NCI-H510A (cell line): ENCODE measurements at regions not wholly inside any gene's neighbourhood (a gene's known extent, or its start where the extent isn't known, plus 50 kb on each side); places are given as distances from the start of the nearest gene placed in this dataset.
A peak's percentile ranks its signal among the peaks of the same experiment; 100 is the strongest.

ENCODE experiments used
- DNase-seq: peaks from one replicate; lab custom pipeline; 2025; lab: John Stamatoyannopoulos, UW

DNA sequence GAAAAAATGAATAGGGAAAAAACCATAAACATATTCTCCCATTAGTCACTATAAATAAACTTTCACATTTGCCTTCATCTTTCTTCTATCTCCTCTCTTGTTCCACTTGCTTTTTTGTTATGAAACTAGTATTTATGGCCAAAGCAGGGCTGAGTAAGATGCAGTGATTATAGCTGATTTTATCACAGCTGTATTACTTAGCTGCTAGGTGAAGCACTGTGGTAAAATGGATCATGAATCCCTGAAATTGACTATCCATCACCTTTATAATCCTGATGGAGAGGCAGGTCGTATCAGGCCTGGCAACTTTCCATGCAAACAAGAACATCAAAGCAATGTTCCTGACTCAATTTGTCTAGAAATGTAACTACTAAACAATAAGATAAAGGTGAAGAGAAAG lies 471.6 kb downstream of the TUSC7 start:
- DNase-seq = no peak

DNA sequence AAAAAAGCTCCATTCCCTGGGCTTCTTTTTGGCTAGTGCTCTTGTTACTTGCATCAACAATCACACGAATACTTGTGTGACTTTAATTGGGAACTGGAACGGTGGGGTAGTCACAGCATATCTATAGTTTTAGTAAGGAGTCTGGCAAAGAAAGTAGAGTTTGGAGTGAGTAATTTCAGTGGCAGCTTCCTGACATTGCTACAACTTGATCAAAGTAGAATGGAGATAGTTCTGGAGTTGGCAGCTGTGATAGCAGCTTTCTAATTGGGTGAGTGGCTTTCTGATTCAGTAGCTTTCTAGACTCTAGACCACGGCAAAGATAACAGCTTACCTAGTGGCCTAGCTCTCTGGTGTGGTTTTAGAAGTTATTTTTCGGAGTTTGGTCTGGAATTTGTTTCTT lies 475.0 kb downstream of the TUSC7 start:
- DNase-seq = no peak

DNA sequence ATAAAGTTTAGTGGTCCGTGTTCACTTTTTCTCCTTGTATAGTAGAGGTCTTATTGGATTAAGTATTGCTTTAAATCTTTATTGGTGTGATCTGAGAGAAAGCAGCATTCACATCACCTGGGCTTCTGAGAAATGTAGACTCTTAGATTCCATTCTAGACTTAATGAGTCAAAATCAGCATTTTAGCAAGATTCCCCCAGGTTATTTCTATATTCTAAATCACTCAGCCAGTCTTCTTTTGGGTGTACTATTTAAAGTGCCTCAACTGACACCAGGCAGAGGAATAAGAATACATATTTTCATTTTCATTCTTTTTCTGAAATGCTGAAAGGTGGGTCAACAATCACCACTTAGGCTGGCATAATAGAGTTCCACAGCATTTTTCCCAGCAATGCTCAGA lies 481.7 kb downstream of the TUSC7 start:
- no peak for DNase-seq

DNA sequence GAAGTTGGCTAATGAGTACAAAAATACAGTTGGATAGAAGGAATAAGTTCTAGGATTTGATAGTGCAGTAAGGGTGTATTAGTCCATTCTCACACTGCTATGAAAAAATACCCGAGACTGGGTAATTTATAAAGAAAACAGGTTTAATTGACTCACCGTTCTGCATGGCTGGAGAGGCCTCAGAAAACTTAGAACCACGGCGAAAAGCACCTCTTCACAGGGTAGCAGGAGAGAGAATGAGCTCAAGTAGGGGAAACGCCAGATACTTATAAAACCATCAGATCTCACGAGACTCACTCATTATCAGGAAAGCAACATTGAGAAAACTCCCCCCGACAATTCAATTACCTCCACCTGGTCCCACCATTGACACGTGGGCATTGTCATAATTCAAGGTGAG lies 483.3 kb downstream of the TUSC7 start:
- no peak for DNase-seq

DNA sequence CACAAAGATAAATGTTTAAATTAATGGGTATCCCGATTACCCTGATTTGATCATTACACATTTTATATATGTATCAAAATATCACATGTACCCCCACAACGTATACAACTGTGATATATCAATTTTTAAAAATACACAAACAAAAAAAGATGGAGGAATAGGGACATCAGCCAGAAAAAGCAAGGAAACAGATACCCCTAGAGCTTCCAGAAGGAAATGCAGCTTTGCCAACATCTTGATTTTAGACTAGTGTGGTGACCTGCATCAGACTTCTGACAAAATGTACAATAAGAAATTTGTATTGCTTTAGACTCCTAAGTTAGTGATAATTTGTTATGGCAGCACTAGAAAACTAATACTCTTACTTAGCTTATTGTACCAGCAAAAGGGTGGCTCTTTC lies 483.8 kb downstream of the TUSC7 start:
- no peak for DNase-seq

DNA sequence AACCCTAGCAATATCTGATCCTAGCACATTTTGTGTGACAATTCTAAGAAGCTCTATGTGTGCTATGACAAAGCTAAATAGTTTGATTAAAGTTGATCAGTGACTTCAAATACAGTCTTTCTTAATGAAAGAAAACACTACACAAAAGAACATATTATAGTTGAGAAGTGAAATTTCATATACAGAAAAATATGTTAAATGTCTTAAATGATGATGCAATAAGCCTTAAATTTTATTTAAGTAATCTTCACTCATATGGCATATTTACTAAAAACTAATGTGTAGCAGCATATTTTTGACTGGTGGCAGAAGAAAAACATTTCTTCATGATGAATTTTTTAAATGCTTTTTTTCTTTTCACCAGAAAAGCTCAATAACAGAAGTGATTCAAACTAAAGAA lies 485.5 kb downstream of the TUSC7 start:
- no peak for DNase-seq

DNA sequence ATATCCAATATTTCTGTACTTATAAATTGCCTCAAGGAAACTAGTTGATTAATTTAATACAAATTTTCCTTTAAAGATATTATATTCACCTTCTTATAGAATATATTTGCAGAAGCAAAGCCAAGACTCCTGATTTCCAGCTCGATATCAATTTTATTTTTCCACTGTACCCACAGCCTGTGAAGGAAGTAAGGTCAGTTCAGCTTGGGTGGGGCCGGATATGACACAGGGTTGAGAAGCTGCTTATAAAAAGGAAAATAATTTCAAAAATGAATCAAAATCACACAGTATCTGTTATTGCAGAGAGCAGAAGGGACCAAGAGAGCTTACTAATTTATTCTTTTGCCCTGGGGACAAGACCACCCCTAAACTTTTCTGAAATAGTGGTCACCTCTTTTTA lies 491.4 kb downstream of the TUSC7 start:
- DNase-seq = no peak

DNA sequence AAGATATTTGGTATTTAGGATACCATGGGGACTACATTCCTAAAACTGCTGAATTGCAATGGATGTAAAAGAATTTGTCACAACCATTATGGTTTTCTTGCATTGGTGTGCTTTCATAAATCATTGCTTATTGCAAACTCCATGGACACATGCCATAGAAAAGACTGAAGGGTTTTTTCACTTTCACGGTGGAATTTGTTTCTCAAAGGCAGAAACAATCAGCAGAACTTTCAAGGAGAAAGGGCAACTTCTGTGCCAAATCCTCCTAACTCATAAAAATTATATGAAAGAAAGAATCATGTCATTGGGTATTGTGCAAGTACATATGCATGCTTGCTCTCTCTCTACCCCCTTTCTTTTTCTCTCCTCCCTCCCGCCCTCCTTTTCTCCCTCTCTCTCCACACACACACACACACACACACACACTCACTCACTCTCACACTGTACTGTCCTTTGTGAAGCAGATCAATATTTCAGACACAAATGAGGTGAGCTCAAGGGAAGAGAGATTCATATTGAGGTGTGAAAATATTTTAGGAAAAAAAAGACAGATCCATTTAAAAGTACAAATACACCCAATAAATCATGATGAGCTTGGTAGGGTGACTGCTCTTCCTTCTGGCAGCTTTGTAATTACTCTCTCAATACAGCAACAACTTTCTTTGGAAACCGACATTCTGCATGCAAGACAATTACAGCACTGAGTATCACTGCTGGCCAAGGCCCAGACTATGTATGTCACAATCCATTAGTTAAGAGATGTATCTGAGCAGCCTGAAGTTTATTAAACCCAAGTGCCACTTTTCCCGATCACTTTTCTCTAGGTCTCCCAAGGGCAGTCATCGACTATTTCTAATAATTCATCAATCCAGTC lies 492.6 kb downstream of the TUSC7 start:
- DNase-seq = no peak

DNA sequence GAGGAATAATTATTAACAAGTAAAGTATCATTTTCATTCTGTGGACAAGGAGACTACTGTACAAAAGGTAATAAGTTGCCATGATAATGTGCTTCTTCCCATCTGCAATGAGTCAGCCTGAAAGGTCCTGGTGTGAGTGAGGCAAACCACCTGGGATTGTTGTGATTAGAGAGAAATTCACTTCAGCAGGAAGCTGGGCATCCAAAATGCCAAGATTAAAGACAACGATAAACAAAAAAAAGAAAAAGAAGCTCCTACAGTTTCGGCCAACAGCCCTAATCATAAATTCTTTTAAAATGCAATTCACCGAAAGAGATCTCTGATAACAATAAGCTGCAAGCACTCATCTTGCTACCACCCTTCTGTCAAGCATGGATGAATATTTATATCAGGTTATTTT lies 507.8 kb downstream of the TUSC7 start:
- DNase-seq = no peak

DNA sequence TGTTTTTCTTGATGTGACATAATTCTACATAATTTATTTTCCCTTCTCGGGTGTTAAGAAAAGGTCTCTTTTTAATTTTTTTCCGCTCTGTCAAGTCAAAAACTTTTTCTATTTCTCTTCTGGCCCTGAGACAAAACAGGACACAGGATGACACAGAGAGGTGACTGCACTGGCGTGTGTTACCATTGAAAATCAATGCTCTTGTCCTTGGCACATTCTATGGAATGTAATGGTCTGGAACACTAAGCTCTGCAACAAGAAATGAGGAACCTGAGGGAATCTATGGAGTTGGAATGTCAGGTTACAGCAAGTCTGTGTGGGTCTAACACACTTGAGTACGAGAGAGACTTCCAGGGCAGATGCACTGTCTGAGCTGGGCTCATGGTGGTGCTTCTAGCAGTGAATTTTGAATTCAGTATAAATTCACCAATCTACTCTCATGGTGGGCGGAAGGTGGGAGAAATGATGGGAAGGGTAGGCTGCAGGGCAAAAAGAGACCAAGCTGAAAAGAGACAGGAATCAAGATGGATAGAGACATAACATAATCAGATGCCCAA lies 508.3 kb downstream of the TUSC7 start:
- no peak for DNase-seq

DNA sequence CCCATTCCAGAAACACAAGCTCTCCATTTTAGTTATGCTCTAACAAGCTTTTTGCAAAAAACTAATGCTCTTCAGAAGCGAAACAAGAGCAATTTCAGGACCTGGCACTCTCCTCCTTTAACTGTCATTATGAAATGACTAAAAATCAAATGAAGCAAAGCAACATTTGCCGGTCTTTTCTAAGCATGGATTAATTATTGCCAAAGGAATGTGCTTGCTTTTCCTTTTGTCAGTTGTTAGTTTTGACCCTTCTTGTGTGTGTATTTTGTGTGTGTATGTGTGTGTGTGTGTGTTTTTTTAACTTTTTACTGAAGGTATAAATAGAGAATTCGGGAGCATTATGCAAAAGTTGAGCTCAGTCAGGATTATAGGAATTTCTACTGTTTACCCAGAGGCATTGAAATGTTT lies 509.1 kb downstream of the TUSC7 start:
- DNase-seq = no peak

DNA sequence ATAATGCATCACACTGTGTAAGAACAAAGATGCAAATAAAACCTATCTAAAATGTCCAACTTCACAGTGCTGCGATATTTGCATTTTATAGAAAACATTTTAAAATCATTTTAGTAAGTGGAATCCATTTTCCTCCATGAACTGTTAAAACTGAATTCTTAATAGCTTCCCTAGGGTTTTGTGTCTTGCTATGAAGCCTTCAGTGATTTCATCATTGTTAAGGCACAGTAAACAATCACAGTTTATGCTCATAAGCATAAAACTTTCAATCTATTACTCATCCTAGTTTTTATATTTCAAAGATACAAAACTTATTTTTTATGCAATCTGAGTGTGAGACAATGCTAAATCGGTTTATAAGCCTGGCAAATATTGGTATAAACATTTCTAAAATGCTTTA lies 509.7 kb downstream of the TUSC7 start:
- DNase-seq = no peak

DNA sequence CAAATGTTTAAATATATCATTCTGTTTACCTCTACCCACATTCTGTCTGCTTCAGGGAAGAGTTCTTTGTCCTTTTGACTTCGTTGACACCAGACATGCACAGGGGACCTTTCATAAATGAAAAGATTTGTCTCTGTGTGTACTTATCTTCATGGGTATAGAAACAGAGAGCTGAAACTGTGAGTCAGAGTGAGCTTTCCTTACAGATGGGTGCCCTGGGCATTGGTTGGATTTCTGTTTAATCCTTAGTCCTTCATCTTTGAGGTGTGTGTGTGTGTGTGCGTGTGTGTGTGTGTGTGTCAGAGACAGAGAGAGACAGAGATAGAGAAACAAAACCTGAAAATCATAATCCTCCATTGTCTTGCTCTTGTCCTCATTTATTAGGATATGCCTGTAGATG lies 517.4 kb downstream of the TUSC7 start:
- DNase-seq = no peak

DNA sequence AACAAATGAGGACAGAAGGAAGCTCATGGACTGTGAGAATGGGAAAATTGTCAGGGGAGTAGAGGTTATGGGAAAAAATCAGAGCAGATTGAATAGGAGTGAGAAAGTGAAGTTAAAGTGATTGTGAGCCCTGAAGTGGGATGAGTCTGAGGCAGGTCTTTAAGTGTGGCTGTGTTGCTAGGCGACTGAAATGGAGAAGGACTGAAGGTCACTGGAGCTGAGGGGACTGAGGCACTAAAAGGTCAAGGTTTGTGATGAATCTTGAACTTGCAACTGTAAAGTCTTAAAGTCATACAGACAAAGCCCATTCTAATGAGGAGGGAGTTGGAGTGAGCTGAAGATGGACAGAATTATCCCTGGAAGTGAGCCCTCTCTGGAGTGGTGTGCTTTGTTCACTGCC lies 518.9 kb downstream of the TUSC7 start:
- no peak for DNase-seq

DNA sequence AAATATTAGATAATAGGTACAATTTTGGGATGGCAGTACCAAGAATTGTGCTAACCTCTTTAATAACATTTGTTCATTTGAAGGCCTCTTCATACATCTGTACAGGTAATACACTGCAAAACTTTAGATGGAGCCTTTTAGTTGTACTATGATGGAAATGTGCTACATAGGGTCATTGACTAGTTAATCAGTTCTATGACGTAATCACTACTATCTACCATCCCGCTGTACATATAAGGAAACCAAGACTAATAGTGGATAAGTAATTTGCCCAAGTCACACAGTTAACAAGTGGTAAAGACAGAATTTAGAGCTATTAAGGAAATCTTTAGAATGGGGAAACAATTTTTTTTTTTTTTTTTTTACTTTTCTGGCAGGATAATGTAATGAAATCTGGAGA lies 521.3 kb downstream of the TUSC7 start:
- DNase-seq = no peak

DNA sequence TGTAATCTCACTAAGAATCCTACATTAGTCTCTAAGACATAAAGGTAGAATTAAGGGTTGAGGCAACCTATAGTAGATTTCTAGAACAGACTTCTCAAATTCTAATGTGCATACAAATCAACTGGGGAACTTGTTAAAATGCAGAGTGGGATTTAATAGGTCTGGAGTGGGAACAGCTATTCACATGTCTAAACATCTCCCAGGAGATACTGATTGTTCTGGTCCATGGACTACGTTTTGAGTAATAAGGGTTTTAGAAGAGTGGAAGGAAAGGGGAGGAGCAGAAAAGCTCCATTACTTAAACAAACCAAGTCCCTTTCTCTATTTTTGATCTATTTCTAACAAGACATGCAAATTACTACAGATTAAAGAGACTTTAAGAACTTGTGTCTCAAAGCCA lies 524.8 kb downstream of the TUSC7 start:
- DNase-seq = no peak

DNA sequence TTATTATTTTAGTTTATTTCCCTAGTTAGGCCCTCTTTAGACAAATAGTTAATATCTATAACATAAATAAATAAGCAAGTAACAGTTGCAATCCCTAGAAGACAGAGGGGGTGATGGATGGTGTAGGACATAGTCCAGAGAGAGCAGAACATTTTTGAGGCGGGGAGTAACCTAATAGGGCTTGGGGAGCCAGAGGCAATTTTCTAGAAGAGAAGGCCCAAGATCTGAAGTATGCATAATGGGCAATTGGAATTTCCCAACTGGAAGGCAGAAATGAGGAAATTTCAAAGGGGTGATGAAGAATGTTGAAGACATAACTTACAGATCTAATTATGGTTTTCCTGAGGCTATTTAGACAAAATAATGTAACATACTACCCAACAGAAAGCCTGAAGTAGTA lies 525.7 kb downstream of the TUSC7 start:
- no peak for DNase-seq

DNA sequence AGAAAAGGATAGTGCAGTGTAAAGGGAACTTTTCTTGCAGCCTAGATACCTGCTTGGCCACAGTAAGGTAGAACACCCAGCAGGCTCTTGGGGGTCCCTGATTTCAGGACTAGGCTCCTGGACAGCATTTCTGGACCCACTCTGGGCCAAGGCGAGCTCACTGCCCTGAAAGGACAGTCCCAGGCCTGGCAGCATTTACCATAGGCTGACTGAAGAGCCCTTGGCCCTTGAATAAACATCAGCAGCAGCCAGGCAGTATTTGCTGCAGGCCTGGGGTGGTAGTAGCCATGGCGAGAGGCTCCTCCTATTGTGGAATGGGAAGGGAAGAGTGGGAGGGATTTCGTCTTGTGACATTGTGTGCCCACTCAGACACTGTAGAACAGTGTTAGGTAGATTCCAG lies 529.2 kb downstream of the TUSC7 start:
- DNase-seq = peak; percentile 48

DNA sequence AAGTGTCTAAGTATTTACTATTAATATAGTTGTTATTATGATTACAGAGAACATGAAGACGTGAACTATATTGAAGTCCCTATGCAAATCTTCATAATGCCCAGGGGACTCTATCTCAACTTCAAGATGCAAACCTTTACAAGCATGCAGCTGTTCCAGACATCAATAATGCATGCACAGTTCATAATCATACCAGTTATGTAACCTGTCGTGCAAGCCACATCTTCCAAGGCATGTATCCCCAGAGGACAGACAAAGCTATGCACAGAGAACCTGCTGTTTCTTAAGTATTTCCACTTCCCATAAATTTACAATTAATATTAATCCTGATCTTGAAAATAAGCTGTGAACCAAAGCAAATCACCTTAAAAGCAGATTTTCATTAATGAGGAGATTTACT lies 534.1 kb downstream of the TUSC7 start:
- no peak for DNase-seq

DNA sequence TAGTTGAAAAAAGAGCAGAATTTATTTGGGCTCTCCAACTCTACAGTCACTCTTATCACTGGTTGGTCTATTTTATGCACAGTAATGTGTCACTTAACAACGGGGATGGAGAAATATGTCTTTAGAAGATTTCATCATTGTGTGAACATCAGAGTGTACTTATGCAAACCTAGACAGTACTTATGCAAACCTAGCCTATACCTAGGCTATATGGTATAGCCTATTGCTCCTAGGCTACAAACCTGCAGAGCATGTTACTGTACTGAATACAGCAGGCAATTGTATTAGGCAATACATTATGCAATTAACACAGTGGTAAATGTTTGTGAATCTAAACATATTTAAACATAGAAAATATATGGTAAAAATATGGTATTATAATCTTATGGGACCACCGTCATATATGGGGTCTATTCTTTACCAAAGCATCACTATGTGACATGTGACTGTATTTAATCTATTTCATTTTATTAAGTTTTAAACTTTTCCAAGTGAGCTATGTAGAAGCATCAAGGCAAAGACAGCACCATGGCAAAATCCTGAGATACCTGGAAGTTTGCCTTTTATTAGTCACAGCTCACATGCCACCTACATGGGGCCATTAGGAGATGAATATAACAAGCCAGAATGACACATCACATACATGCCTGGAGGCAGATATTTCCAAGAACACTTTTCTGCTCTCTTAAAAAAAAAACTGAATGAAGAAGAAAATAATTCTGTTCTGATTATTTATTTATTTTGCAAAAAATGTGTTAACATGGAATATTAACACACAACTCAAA lies 537.4 kb downstream of the TUSC7 start:
- DNase-seq = no peak

DNA sequence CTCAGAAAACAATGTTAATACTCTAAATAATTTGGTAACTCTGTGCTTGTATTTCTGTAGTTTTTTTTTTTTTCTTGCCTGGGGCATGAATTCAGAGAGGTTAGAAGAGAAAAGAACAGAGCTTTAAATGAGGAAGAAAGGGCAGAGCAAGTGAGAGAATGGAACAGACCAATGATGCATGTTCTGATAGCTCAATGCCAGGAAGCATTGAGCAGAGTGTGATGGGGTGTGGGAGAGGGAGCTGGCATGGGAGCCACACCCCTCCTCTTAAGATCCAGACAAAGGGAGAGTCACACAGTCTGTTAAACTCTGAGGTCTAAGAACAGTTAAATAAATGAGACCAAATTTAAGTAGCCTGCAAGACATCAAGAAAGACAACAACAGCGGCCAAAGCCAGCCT lies 538.6 kb downstream of the TUSC7 start:
- DNase-seq = no peak

DNA sequence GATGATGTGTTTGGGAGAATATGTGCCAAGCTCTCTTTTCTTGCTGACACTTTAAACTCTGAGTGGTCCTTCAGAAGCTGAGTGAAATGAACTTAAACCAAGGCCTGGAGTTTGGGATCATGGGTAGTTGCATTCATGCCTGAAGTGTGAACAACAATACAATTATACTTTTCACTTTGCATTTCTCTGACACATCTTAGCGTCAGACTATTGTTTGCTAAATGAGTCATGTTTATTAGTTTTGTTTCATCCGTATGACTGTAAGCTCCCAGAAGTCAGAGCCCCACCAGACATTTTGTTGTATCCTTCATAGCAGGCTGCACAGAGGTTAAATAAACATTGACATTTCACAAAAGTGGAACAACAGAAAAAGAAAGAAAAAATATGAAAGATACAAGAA lies 542.6 kb downstream of the TUSC7 start:
- peak; percentile 14 for DNase-seq

DNA sequence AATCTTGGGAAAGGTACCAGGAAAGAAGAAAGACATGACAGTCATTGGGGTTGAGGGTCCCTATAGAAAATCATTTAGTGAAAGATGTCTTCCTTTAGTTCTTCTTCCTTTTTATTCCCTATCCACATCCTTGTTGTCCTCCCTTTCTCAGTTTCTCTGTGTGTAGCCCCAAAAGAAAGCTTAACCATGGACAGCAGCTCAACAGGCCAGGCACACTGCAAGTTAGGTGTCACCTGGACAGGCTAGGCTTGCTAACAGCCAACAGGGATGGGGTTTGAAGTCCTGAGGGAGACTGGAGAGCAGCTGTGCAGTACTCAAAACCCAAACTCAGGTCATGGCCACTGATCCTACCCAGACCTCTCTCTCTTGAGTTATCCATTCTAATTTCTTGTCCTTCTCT lies 543.1 kb downstream of the TUSC7 start:
- no peak for DNase-seq
